IMR-90 (cell line): ENCODE measurements at regions not wholly inside any gene's neighbourhood (a gene's known extent, or its start where the extent isn't known, plus 50 kb on each side); places are given as distances from the start of the nearest gene placed in this dataset.

ENCODE experiments used
- ATAC-seq: fragments of 200-7000 bp; cut with Tn5 transposase; 2 replicates; pipeline ENCODE4 v1.9.1; 2020; ENCODE audit warnings: low read depth, mild to moderate bottlenecking, moderate library complexity
- BruUV-seq: library from RNA; stranded (reverse); fragments of 400-500 nt; replicated peaks from 2 replicates; lab custom pipeline; 2021; lab: Mats Ljungman, UMichigan
- CTCF ChIA-PET: fragments of 300-600 bp; formaldehyde crosslinking; extraction: SDS; loops from one replicate; lab custom pipeline; 2021; ENCODE audit warnings: antibody characterized with exemption; lab: Yijun Ruan, JAX
- POLR2A ChIA-PET: fragments of 300-600 bp; sonication (Branson Sonifier 250); formaldehyde crosslinking; loops from one replicate; lab custom pipeline; 2022; ENCODE audit warnings: antibody characterized with exemption; ENCODE audit not compliant: unreplicated experiment; lab: Charles Lee
- DNase-seq: peaks from one replicate; pipeline ENCODE4 v3.0.0; 2013
- H2AFZ ChIP-seq: replicated peaks from 2 replicates; pipeline ENCODE3; 2013; ENCODE audit warnings: low read length, mild to moderate bottlenecking; ENCODE audit not compliant: poor library complexity
- H2AK5ac ChIP-seq: 2 replicates; pipeline ENCODE4 v1.6.1; 2013; ENCODE audit warnings: low read depth, low read length, inconsistent platforms
- H2AK9ac ChIP-seq: replicated peaks from 2 replicates; pipeline ENCODE3; 2013; ENCODE audit warnings: mild to moderate bottlenecking, low read depth, low read length, moderate library complexity; ENCODE audit not compliant: poor library complexity
- H2BK120ac ChIP-seq: 2 replicates; pipeline ENCODE4 v1.6.1; 2013; ENCODE audit warnings: low read depth, low read length, inconsistent platforms
- H2BK15ac ChIP-seq: 3 replicates; pipeline ENCODE4 v1.6.1; 2013; ENCODE audit warnings: low read depth, low read length, inconsistent platforms
- H2BK20ac ChIP-seq: 2 replicates; pipeline ENCODE4 v1.6.1; 2013; ENCODE audit warnings: low read depth, mild to moderate bottlenecking, inconsistent platforms, low read length, moderate library complexity
- H2BK5ac ChIP-seq: 2 replicates; pipeline ENCODE4 v1.6.1; 2013; ENCODE audit warnings: mild to moderate bottlenecking, low read depth, low read length, inconsistent platforms; ENCODE audit not compliant: poor library complexity, severe bottlenecking
- H3K14ac ChIP-seq: replicated peaks from 2 replicates; pipeline ENCODE4 v1.6.1; 2013; ENCODE audit warnings: low read depth, low read length, inconsistent platforms
- H3K18ac ChIP-seq: 2 replicates; pipeline ENCODE4 v1.6.1; 2013; ENCODE audit warnings: low read depth, low read length, control low read depth
- H3K23ac ChIP-seq: 2 replicates; pipeline ENCODE4 v1.6.1; 2013; ENCODE audit warnings: low read depth, low read length, inconsistent platforms
- H3K27ac ChIP-seq: 2 replicates; pipeline ENCODE4 v1.5.1; 2013; ENCODE audit warnings: mild to moderate bottlenecking, control low read depth, low read length; ENCODE audit not compliant: insufficient read depth
- H3K27me3 ChIP-seq: 2 replicates; pipeline ENCODE4 v1.6.1; 2013; ENCODE audit warnings: low read length; ENCODE audit not compliant: control insufficient read depth, insufficient read depth
- H3K36me3 ChIP-seq: 2 replicates; pipeline ENCODE4 v1.6.1; 2013; ENCODE audit warnings: low read length, mixed read lengths; ENCODE audit not compliant: control insufficient read depth, insufficient read depth
- H3K4ac ChIP-seq: 2 replicates; pipeline ENCODE4 v1.6.1; 2013; ENCODE audit warnings: low read depth, low read length, inconsistent platforms
- H3K4me1 ChIP-seq: 2 replicates; pipeline ENCODE4 v1.6.1; 2013; ENCODE audit warnings: low read length, mixed read lengths; ENCODE audit not compliant: control insufficient read depth, insufficient read depth
- H3K4me2 ChIP-seq: 2 replicates; pipeline ENCODE4 v1.6.1; 2013; ENCODE audit warnings: low read depth, mild to moderate bottlenecking, control low read depth, low read length, moderate library complexity
- H3K4me3 ChIP-seq: 2 replicates; pipeline ENCODE4 v1.5.1; 2013; ENCODE audit warnings: low read depth, mild to moderate bottlenecking, control low read depth, low read length, moderate library complexity; ENCODE audit not compliant: insufficient read depth
- H3K56ac ChIP-seq: 2 replicates; pipeline ENCODE4 v1.6.1; 2013; ENCODE audit warnings: low read length, inconsistent platforms; ENCODE audit not compliant: insufficient read depth; ENCODE audit errors: extremely low read depth
- H3K79me1 ChIP-seq, 2 experiments: 2 replicates each; pipeline ENCODE4 v1.6.1; 2013; ENCODE audit warnings: low read length in 2 of 2, inconsistent platforms in 1 of 2, low read depth in 1 of 2
- H3K9ac ChIP-seq: 2 replicates; pipeline ENCODE4 v1.6.1; 2013; ENCODE audit warnings: low read depth, low read length, control low read depth
- H3K9me1 ChIP-seq: 2 replicates; pipeline ENCODE4 v1.6.1; 2013; ENCODE audit warnings: low read length, inconsistent platforms; ENCODE audit not compliant: insufficient read depth
- H3K9me3 ChIP-seq: 2 replicates; pipeline ENCODE4 v1.6.1; 2013; ENCODE audit warnings: low read length; ENCODE audit not compliant: control insufficient read depth, insufficient read depth
- H4K20me1 ChIP-seq: 2 replicates; pipeline ENCODE4 v1.6.1; 2013; ENCODE audit warnings: low read length, inconsistent platforms; ENCODE audit not compliant: insufficient read depth
- H4K5ac ChIP-seq: 2 replicates; pipeline ENCODE4 v1.6.1; 2013; ENCODE audit warnings: mild to moderate bottlenecking, low read depth, low read length, control low read depth
- H4K8ac ChIP-seq, 2 experiments: 2 replicates each; pipeline ENCODE4 v1.6.1; 2013; ENCODE audit warnings: low read depth in 2 of 2, low read length in 2 of 2, control low read depth in 1 of 2, inconsistent platforms in 1 of 2
- H4K91ac ChIP-seq: 2 replicates; pipeline ENCODE4 v1.6.1; 2013; ENCODE audit warnings: low read depth, low read length, inconsistent platforms; ENCODE audit not compliant: insufficient read depth
- BHLHE40 ChIP-seq: fragments of 150-350 bp; IDR thresholded peaks from 2 replicates; pipeline ENCODE4 v1.6.1; 2016; ENCODE audit warnings: mild to moderate bottlenecking, low read depth, low read length
- CEBPB ChIP-seq: IDR thresholded peaks from 2 replicates; pipeline ENCODE4 v1.6.1; 2012; ENCODE audit warnings: low read depth, low read length, improper control_type of control experiment
- CHD1 ChIP-seq: IDR thresholded peaks from 2 replicates; pipeline ENCODE4 v1.6.1; 2012; ENCODE audit warnings: low read depth, low read length, improper control_type of control experiment
- FOS ChIP-seq: fragments of 150-350 bp; IDR thresholded peaks from 2 replicates; pipeline ENCODE4 v1.6.1; 2016; ENCODE audit warnings: low read depth, low read length
- MAFK ChIP-seq: IDR thresholded peaks from 2 replicates; pipeline ENCODE4 v1.6.1; 2012; ENCODE audit warnings: low read depth, low read length, improper control_type of control experiment
- MAZ ChIP-seq: IDR thresholded peaks from 2 replicates; pipeline ENCODE4 v1.6.1; 2012; ENCODE audit warnings: low read depth, mild to moderate bottlenecking, low read length, improper control_type of control experiment, moderate library complexity, borderline replicate concordance
- MXI1 ChIP-seq: IDR thresholded peaks from 2 replicates; pipeline ENCODE4 v1.6.1; 2012; ENCODE audit warnings: low read depth, mild to moderate bottlenecking, low read length, moderate library complexity, borderline replicate concordance
- NFE2L2 ChIP-seq: fragments of 150-350 bp; IDR thresholded peaks from 2 replicates; pipeline ENCODE4 v1.6.1; 2016; ENCODE audit warnings: low read depth, mild to moderate bottlenecking, low read length
- POLR2A ChIP-seq: IDR thresholded peaks from 2 replicates; pipeline ENCODE4 v1.6.1; 2012; ENCODE audit warnings: mild to moderate bottlenecking, low read depth, low read length
- RAD21 ChIP-seq: IDR thresholded peaks from 2 replicates; pipeline ENCODE4 v1.6.1; 2012; ENCODE audit warnings: low read length, improper control_type of control experiment
- RCOR1 ChIP-seq: IDR thresholded peaks from 2 replicates; pipeline ENCODE4 v1.6.1; 2012; ENCODE audit warnings: mild to moderate bottlenecking, low read length, improper control_type of control experiment; ENCODE audit not compliant: insufficient replicate concordance
- RFX5 ChIP-seq: IDR thresholded peaks from 2 replicates; pipeline ENCODE4 v1.8.0; 2012; ENCODE audit warnings: low read depth, mild to moderate bottlenecking, low read length, moderate library complexity
- SMC3 ChIP-seq: fragments of 150-350 bp; IDR thresholded peaks from 2 replicates; pipeline ENCODE4 v1.6.1; 2016; ENCODE audit warnings: low read depth, mild to moderate bottlenecking, antibody characterized with exemption, low read length, moderate library complexity
- WGBS, 2 experiments: methylation state at CpG; one replicate each; pipeline versions ENCODE4 v1.1.5 to v1.1.7; 2013; ENCODE audit warnings: missing lambda C conversion rate in 2 of 2; ENCODE audit not compliant: insufficient read length in 1 of 2; ENCODE audit errors: extremely low coverage in 2 of 2; 5-methylcytosine and 5-hydroxymethylcytosine counted together
- dilution Hi-C: fragments of 300-500 bp; cut with HindIII; formaldehyde crosslinking; loops from one replicate; pipeline ENCODE4 v1.14.3; 2018; ENCODE audit warnings: low sequenced_read_pairs; ENCODE audit not compliant: unreplicated experiment
- in situ Hi-C: fragments of 300-500 bp; cut with MboI; formaldehyde crosslinking; loops from 3 replicates; pipeline ENCODE4 v1.14.3; 2019; ENCODE audit warnings: low sequenced_read_pairs, inconsistent platforms, mixed read lengths
- intact Hi-C: fragments of 100-400 bp; cut with micrococcal nuclease; formaldehyde crosslinking; loops from 2 replicates; pipeline ENCODE4 v1.10.0; 2022
- TF ChIP-seq, protein P1 (sequence below): fragments of 150-350 bp; IDR thresholded peaks from 2 replicates; pipeline ENCODE4 v1.6.1; 2017; ENCODE audit warnings: mild to moderate bottlenecking, antibody characterized with exemption, low read length, low read depth
- TF ChIP-seq, protein P2 (sequence below): conservative IDR thresholded peaks from 2 replicates; pipeline ENCODE4 v1.5.1; 2012; ENCODE audit warnings: mild to moderate bottlenecking, low read depth, low read length, improper control_type of control experiment
- TF ChIP-seq, protein P3 (sequence below): fragments of 150-350 bp; IDR thresholded peaks from 2 replicates; pipeline ENCODE4 v1.6.1; 2016; ENCODE audit warnings: low read depth, mild to moderate bottlenecking, low read length, moderate library complexity, borderline replicate concordance

DNA sequence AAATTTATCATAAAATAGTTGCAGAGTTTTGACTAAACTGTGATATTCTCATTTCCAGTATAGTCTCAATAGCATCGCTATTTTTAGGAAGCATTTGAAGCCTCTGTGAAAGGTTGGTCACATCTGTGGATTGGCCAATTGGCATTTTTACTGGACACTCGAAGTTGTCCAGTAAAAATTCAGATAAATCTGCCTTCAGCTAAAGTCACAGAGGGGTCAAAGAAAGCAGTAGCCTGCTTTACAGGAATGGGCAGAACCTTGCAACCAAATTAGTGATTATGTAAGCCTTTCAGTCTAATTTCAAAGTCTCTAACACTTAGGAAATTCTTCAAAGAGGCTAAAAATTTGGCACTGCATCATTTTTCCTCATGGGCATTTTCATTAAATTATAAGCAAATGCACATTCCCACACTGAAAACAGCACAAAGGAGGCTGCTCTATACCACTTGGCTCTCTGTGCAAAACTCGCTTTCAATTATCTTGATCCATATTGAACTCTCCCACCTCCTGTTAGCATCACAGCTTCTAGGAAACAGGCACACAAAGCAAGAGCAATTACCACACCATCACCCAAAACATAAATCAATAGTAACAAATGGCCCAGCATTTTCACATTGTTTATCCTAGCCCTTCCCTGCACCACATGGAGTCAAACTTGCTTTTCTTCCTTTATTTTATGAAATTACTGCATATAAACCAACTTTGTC, 318.5 kb upstream of the DUSP10 start:
- Histone ChIP-seq H3K4me1 (peaks cover 3% of the 10 kb centered on the region; the same call in 1 of the 2 replicates), H2BK15ac (no peak overlapping the region), H3K4me3 (no peak overlapping the region), H3K9me3 (peaks cover 6% of the 10 kb centered on the region), H2AK5ac (no peak overlapping the region), H2BK20ac (no peak overlapping the region), H3K27ac (no peak overlapping the region), H3K4ac (no peak overlapping the region), H3K56ac (no peak overlapping the region), H3K9me1 (no peaks in the 10 kb centered on the region), H2AK9ac (no peak overlapping the region), H3K14ac (no peak overlapping the region; the same call in 1 of the 2 replicates), H4K5ac (no peak overlapping the region), H2BK120ac (no peak overlapping the region), H3K18ac (no peak overlapping the region), H4K91ac (no peak overlapping the region), H3K27me3 (0 out of 2 replicates have a peak, but pooled peaks cover 2% of the 10 kb centered on the region), H3K9ac (no peak overlapping the region), H3K23ac (no peak overlapping the region), H3K36me3 (no peaks in the 10 kb centered on the region), H3K79me1 (no peaks in the 10 kb centered on the region), H4K20me1 (no peaks in the 10 kb centered on the region), H2BK5ac (no peak overlapping the region), H4K8ac (no peak overlapping the region), H2AFZ (no peak overlapping the region), H3K4me2 (no peak overlapping the region)
- TF ChIP-seq, protein P1, sequence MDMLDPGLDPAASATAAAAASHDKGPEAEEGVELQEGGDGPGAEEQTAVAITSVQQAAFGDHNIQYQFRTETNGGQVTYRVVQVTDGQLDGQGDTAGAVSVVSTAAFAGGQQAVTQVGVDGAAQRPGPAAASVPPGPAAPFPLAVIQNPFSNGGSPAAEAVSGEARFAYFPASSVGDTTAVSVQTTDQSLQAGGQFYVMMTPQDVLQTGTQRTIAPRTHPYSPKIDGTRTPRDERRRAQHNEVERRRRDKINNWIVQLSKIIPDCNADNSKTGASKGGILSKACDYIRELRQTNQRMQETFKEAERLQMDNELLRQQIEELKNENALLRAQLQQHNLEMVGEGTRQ, result no peak
- TF ChIP-seq, protein P2, sequence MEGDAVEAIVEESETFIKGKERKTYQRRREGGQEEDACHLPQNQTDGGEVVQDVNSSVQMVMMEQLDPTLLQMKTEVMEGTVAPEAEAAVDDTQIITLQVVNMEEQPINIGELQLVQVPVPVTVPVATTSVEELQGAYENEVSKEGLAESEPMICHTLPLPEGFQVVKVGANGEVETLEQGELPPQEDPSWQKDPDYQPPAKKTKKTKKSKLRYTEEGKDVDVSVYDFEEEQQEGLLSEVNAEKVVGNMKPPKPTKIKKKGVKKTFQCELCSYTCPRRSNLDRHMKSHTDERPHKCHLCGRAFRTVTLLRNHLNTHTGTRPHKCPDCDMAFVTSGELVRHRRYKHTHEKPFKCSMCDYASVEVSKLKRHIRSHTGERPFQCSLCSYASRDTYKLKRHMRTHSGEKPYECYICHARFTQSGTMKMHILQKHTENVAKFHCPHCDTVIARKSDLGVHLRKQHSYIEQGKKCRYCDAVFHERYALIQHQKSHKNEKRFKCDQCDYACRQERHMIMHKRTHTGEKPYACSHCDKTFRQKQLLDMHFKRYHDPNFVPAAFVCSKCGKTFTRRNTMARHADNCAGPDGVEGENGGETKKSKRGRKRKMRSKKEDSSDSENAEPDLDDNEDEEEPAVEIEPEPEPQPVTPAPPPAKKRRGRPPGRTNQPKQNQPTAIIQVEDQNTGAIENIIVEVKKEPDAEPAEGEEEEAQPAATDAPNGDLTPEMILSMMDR, result no peak
- TF ChIP-seq, protein P3, sequence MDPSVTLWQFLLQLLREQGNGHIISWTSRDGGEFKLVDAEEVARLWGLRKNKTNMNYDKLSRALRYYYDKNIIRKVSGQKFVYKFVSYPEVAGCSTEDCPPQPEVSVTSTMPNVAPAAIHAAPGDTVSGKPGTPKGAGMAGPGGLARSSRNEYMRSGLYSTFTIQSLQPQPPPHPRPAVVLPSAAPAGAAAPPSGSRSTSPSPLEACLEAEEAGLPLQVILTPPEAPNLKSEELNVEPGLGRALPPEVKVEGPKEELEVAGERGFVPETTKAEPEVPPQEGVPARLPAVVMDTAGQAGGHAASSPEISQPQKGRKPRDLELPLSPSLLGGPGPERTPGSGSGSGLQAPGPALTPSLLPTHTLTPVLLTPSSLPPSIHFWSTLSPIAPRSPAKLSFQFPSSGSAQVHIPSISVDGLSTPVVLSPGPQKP, result no peak
- TF ChIP-seq MAZ (no peak), RAD21 (no peak), MAFK (no peak), RFX5 (no peak), NFE2L2 (no peak), POLR2A (no peak), SMC3 (no peak), CEBPB (no peak), CHD1 (no peak), RCOR1 (no peak), FOS (no peak), MXI1 (no peak), BHLHE40 (no peak)
- ChIA-PET CTCF (no interaction called here), POLR2A (no interaction called here)
- intact Hi-C loops, result no loop called here
- in situ Hi-C loops, result no loop called here
- dilution Hi-C loops, result no loop called here
- no peak for DNase-seq
- no peak for ATAC-seq
- WGBS, 2 experiments, result no CpG with 5 or more reads among the region's 3 CpGs
- no TSS peak for BruUV-seq
